OCI-LY1 (cell line): ENCODE measurements at regions not wholly inside any gene's neighbourhood (a gene's known extent, or its start where the extent isn't known, plus 50 kb on each side); places are given as distances from the start of the nearest gene placed in this dataset.

Experiments used
- H2AFZ ChIP-seq: fragments of 200-600 bp; sonication (generic), shearing (Covaris generic); 2 replicates; pipeline ENCODE4 v1.6.0; 2014; ENCODE audit warnings: antibody characterized with exemption, mild to moderate bottlenecking, low read length
- H3F3A ChIP-seq: fragments of 200-600 bp; sonication (generic), shearing (Covaris generic); 2 replicates; pipeline ENCODE4 v1.6.0; 2014; ENCODE audit warnings: mild to moderate bottlenecking, antibody characterized with exemption, low read length, moderate library complexity; ENCODE audit not compliant: insufficient read depth
- H3K27ac ChIP-seq: fragments of 200-600 bp; sonication (generic); 2 replicates; pipeline ENCODE4 v1.5.1; 2014; ENCODE audit warnings: low read length, mixed run types, mild to moderate bottlenecking, low read depth; ENCODE audit not compliant: poor library complexity, severe bottlenecking
- H3K27me3 ChIP-seq: fragments of 200-600 bp; sonication (generic); 2 replicates; pipeline ENCODE4 v1.6.0; 2014; ENCODE audit warnings: antibody characterized with exemption, mild to moderate bottlenecking, low read length, moderate library complexity; ENCODE audit not compliant: insufficient read depth
- H3K36me3 ChIP-seq: fragments of 200-600 bp; sonication (generic); 2 replicates; pipeline ENCODE4 v1.6.1; 2014; ENCODE audit warnings: mild to moderate bottlenecking, antibody characterized with exemption, low read length, moderate library complexity, mixed read lengths; ENCODE audit not compliant: insufficient read depth
- H3K4me1 ChIP-seq: fragments of 200-600 bp; sonication (generic); 2 replicates; pipeline ENCODE4 v1.5.1; 2014; ENCODE audit warnings: mild to moderate bottlenecking, low read length, moderate library complexity; ENCODE audit not compliant: insufficient read depth, severe bottlenecking
- H3K4me2 ChIP-seq: fragments of 200-600 bp; sonication (generic), shearing (Covaris generic); 2 replicates; pipeline ENCODE4 v1.6.1; 2014; ENCODE audit warnings: low read length
- H3K4me3 ChIP-seq: fragments of 200-600 bp; sonication (generic); 2 replicates; pipeline ENCODE4 v1.5.1; 2014; ENCODE audit warnings: low read length, low read depth, mild to moderate bottlenecking, mixed read lengths; ENCODE audit not compliant: poor library complexity, severe bottlenecking
- H3K79me2 ChIP-seq: fragments of 200-600 bp; shearing (Covaris generic); 2 replicates; pipeline ENCODE4 v1.6.1; 2016; ENCODE audit warnings: mixed run types, low read length, mixed read lengths; ENCODE audit not compliant: insufficient read depth
- H3K9ac ChIP-seq: fragments of 200-600 bp; sonication (generic), shearing (Covaris generic); 2 replicates; pipeline ENCODE4 v1.6.1; 2014; ENCODE audit warnings: mild to moderate bottlenecking, low read length, mixed read lengths
- H3K9me2 ChIP-seq: fragments of 200-600 bp; sonication (generic), shearing (Covaris generic); 2 replicates; pipeline ENCODE4 v1.6.1; 2014; ENCODE audit warnings: low read depth, mild to moderate bottlenecking, low read length, mixed read lengths
- H3K9me3 ChIP-seq: fragments of 200-600 bp; shearing (Covaris generic); 2 replicates; pipeline ENCODE4 v1.6.1; 2014; ENCODE audit warnings: low read length, mixed read lengths
- H4K20me1 ChIP-seq: fragments of 200-600 bp; sonication (generic), shearing (Covaris generic); 2 replicates; pipeline ENCODE4 v1.6.0; 2016; ENCODE audit warnings: mild to moderate bottlenecking, low read length; ENCODE audit not compliant: insufficient read depth
- EZH2 ChIP-seq: fragments of 200-600 bp; sonication (generic), shearing (Covaris generic); IDR thresholded peaks from 2 replicates; pipeline ENCODE4 v1.8.0; 2017; ENCODE audit warnings: borderline replicate concordance, mixed run types, mild to moderate bottlenecking, antibody characterized with exemption, low read length, moderate library complexity, mixed read lengths
- TF ChIP-seq, protein P1 (sequence below): fragments of 200-600 bp; sonication (generic), shearing (Covaris generic); IDR thresholded peaks from 2 replicates; pipeline ENCODE4 v1.5.1; 2017; ENCODE audit warnings: mild to moderate bottlenecking, antibody characterized with exemption, low read length, moderate library complexity, mixed read lengths

GRCh38 chr2:855177-855576 is 95.5 kb upstream of the SNTG2 start:
- Histone ChIP-seq H3K4me2 (no peak overlapping the region), H3K9ac (no peak overlapping the region), H3K79me2 (no peaks in the 10 kb centered on the region), H3K27ac (no peak overlapping the region), H3K36me3 (no peaks in the 10 kb centered on the region), H3K27me3 (no peaks in the 10 kb centered on the region), H3K4me3 (no peak overlapping the region), H3K9me3 (no peaks in the 10 kb centered on the region), H3K9me2 (no peaks in the 10 kb centered on the region), H3K4me1 (no peaks in the 10 kb centered on the region), H4K20me1 (no peaks in the 10 kb centered on the region), H3F3A (no peaks in the 10 kb centered on the region), H2AFZ (no peak overlapping the region)
- TF ChIP-seq, protein P1, sequence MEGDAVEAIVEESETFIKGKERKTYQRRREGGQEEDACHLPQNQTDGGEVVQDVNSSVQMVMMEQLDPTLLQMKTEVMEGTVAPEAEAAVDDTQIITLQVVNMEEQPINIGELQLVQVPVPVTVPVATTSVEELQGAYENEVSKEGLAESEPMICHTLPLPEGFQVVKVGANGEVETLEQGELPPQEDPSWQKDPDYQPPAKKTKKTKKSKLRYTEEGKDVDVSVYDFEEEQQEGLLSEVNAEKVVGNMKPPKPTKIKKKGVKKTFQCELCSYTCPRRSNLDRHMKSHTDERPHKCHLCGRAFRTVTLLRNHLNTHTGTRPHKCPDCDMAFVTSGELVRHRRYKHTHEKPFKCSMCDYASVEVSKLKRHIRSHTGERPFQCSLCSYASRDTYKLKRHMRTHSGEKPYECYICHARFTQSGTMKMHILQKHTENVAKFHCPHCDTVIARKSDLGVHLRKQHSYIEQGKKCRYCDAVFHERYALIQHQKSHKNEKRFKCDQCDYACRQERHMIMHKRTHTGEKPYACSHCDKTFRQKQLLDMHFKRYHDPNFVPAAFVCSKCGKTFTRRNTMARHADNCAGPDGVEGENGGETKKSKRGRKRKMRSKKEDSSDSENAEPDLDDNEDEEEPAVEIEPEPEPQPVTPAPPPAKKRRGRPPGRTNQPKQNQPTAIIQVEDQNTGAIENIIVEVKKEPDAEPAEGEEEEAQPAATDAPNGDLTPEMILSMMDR, result no peak
- TF ChIP-seq EZH2, result no peak

DNA sequence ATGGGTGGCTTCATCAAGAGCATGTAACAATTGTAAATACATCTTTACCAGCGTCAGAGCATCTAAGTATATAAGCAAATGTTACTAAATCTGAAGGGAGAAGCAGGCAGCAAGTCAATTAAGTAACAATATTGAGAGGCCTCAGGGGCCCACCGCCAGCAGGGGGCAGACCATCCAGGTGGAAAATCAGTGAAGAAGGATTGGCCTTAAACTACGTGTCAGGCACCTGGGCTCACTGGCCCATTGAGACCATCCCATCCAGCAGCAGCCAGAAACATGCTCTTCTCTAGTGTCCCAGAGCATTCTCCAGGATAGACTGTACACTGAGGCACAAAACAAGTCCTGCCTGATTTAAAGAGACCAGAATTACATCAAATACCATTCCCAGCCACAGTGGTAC is 96.2 kb upstream of the SNTG2 start:
- Histone ChIP-seq H3K4me3 (no peak overlapping the region), H3K4me2 (no peak overlapping the region), H3K9me3 (no peaks in the 10 kb centered on the region), H3K4me1 (no peaks in the 10 kb centered on the region), H3K27me3 (no peaks in the 10 kb centered on the region), H3K79me2 (no peaks in the 10 kb centered on the region), H3F3A (no peaks in the 10 kb centered on the region), H3K27ac (no peak overlapping the region), H3K9me2 (no peaks in the 10 kb centered on the region), H3K36me3 (no peaks in the 10 kb centered on the region), H4K20me1 (no peaks in the 10 kb centered on the region), H2AFZ (no peak overlapping the region), H3K9ac (no peak overlapping the region)
- no peak for TF ChIP-seq EZH2
- TF ChIP-seq, protein P1, result peak; percentile 85

- Histone ChIP-seq H3K9me3 (no peaks in the 10 kb centered on the region), H3K9me2 (no peaks in the 10 kb centered on the region), H3K27ac (no peak overlapping the region), H3K9ac (no peak overlapping the region), H4K20me1 (no peaks in the 10 kb centered on the region), H2AFZ (no peak overlapping the region), H3K27me3 (no peaks in the 10 kb centered on the region), H3K79me2 (no peaks in the 10 kb centered on the region), H3K4me1 (no peaks in the 10 kb centered on the region), H3K4me3 (no peak overlapping the region), H3K4me2 (no peak overlapping the region), H3K36me3 (no peaks in the 10 kb centered on the region), H3F3A (no peaks in the 10 kb centered on the region)
- no peak for TF ChIP-seq EZH2
- TF ChIP-seq, protein P1, result no peak
Observed at GRCh38 chr2:853203-853870, 97.3 kb upstream of the SNTG2 start.
